DMS 273 treated with DMSO at 0.1 percent for 48 hours (cell line): ENCODE measurements at regions not wholly inside any gene's neighbourhood (a gene's known extent, or its start where the extent isn't known, plus 50 kb on each side); places are given as distances from the start of the nearest gene placed in this dataset.
"Not testable (repeated sequence)": the region's sequence is repeated elsewhere in the genome, so short reads cannot be mapped to it uniquely, and the experiment has no call there.

ENCODE experiments used
- DNase-seq: peaks from one replicate; lab custom pipeline; 2025; lab: John Stamatoyannopoulos, UW

- peak; percentile 30 for DNase-seq
Measured at GRCh38 chr17:72556944-72557826, 436.4 kb downstream of the SOX9 start.

GRCh38 chr17:72558971-72559476 is 438.2 kb downstream of the SOX9 start:
- DNase-seq, result no peak

- DNase-seq, result no peak
Measured at GRCh38 chr17:72560303-72561247, 439.8 kb downstream of the SOX9 start.

GRCh38 chr17:72561266-72561665 is 440.4 kb downstream of the SOX9 start:
- DNase-seq, result no peak

- no peak for DNase-seq
Measured at GRCh38 chr17:72561680-72562079, 440.9 kb downstream of the SOX9 start.

- no peak for DNase-seq
Measured at GRCh38 chr17:72562615-72563188, 441.9 kb downstream of the SOX9 start.

- DNase-seq, result no peak
Measured at GRCh38 chr17:72563952-72564351, 443.1 kb downstream of the SOX9 start.

GRCh38 chr17:72565006-72565405 is 444.2 kb downstream of the SOX9 start:
- DNase-seq, result no peak

GRCh38 chr17:72565758-72566157 is 444.9 kb downstream of the SOX9 start:
- DNase-seq, result no peak

- DNase-seq, result no peak
Measured at GRCh38 chr17:72566671-72567484, 446.1 kb downstream of the SOX9 start.

GRCh38 chr17:72567774-72568173 is 447.0 kb downstream of the SOX9 start:
- no peak for DNase-seq

GRCh38 chr17:72569148-72569946 is 448.5 kb downstream of the SOX9 start:
- DNase-seq, result no peak

- no peak for DNase-seq
Measured at GRCh38 chr17:72571813-72572396, 451.1 kb downstream of the SOX9 start.

GRCh38 chr17:72572604-72573491 is 452.0 kb downstream of the SOX9 start:
- DNase-seq, result no peak

- DNase-seq, result not testable (repeated sequence)
Measured at GRCh38 chr17:72573492-72573801, 452.6 kb downstream of the SOX9 start.

- DNase-seq, result no peak
Measured at GRCh38 chr17:72574675-72575510, 454.1 kb downstream of the SOX9 start.

GRCh38 chr17:72575542-72576233 is 454.9 kb downstream of the SOX9 start:
- no peak for DNase-seq

- DNase-seq, result no peak
Measured at GRCh38 chr17:72576289-72576759, 455.5 kb downstream of the SOX9 start.
